HG03457 (cell line): ENCODE measurements at regions not wholly inside any gene's neighbourhood (a gene's known extent, or its start where the extent isn't known, plus 50 kb on each side); places are given as distances from the start of the nearest gene placed in this dataset.
"Not testable (repeated sequence)": the region's sequence is repeated elsewhere in the genome, so short reads cannot be mapped to it uniquely, and the experiment has no call there.

Experiments
- ATAC-seq: cut with Tn5 transposase; IDR thresholded peaks from one replicate; pipeline ENCODE4 v1.9.1; 2021; ENCODE audit warnings: moderate number of reproducible peaks; ENCODE audit not compliant: unreplicated experiment

DNA sequence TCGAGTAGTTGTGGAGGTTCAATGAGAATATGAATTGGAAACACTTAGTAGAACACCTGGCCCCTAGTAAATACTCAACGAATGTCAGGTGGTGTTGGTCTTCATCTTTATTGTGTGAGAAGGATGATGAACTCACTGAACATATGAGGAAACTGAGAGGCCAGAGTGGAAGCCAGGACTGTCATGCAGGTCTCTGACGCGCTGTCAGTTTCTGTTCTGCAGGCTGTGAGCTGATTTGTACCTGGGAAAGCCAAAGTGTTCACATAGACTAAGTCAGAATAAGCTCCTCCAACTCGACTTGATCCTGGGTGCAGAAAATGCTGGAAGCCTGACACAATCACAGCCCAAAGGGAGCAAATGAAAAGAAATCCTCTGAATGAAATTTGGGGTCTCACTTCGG lies 222.2 kb downstream of the LY86 start:
- no peak for ATAC-seq

DNA sequence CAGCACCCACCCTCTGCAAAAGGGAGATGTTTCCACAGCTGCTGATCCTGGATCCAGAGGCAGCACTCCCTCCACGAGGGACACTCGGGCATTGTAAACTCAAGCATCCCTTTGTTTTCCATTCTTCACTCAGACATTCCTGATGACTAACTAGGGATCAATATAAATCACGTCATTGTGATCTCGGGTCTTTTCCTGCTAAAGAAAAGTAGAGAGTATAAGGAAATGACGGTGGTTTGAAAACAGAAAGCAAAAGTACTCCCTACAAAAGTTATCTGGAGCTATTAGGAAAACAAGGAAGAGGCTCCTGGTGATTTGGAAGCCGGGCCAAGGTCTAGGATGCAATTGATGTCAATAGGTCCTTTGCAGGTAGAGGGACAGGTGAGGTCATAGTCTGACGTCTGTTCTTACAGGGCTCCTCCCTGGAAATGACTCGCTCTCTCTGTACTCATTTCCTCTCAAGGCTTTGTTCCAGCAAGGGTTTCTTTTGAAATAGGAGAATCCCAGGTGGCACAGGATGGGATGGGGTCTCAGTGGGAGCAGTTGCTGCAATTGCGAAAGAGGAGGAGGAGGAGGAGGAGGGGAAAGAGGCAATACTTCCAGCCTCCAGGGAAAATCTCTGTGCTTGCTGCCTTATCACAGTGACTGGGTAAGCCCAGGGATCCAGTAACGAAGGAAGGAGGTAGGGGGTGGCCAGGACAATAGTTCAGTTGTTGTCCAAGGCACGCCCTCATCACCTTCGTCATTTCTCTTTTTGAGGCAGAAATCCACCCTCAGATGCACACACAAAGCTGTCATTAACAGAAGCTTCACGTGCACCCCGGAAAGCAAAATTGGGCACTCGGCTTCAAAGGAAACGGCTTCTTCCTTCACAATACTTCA lies 222.8 kb downstream of the LY86 start:
- no peak for ATAC-seq

DNA sequence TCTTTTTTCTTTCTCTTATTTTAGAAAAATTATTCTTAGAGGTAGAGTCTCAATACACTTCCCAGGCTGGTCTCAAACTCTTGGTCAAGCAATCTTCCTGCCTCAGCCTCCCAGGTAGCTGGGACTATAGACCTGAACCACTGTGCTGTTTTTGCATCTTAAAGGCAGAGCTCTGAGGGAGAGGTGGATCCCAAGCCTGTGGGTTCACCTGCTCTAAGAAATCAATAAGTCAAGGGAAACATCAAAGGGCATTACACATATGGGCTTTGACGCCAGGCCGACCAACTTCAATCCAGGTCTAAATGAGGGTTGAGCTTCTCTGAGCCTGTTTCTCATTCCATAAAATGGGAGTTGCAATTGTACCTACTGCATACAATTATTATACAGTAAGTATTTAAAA lies 223.9 kb downstream of the LY86 start:
- no peak for ATAC-seq

DNA sequence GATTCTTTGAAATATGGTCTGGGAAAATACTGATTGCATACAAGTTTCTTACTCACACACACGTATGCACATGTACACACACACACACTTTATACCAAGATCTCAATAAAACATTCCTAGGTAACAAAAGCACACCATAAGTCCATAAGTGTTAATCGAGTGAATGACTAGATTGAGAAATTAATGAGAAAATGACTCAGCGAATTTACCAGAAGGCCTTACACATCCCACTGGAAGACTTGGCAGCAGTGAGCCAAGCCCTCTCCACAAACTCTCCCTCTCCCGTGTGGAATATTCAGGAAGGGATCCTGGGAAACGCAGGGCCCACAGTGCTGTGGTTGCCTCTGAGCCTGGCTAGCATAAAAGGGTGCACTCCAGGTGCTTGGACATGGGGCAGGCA lies 227.2 kb downstream of the LY86 start:
- no peak for ATAC-seq

DNA sequence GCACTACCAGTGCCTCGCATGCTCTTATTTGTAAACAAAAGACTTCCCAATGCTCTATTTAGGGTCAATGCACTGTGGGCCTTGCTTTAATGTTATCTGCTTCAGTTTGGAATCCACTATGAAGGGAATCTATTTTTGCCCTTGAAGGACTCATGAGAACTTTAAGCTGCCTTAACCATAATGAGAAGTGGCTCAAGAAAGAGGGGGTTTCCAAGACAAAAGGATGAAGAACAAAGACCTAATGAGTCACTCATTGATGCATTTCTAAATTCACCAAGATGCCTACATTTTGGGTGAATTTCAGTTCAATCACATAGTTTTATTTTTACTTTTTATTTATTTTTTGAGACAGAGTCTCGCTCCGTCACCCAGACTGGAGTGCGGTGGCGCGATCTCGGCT lies 228.2 kb downstream of the LY86 start:
- no peak for ATAC-seq

- ATAC-seq = no peak
Observed at GRCh38 chr6:6818078-6818639, 229.6 kb downstream of the LY86 start.

GRCh38 chr6:6820641-6821238 lies 232.2 kb downstream of the LY86 start:
- no peak for ATAC-seq

DNA sequence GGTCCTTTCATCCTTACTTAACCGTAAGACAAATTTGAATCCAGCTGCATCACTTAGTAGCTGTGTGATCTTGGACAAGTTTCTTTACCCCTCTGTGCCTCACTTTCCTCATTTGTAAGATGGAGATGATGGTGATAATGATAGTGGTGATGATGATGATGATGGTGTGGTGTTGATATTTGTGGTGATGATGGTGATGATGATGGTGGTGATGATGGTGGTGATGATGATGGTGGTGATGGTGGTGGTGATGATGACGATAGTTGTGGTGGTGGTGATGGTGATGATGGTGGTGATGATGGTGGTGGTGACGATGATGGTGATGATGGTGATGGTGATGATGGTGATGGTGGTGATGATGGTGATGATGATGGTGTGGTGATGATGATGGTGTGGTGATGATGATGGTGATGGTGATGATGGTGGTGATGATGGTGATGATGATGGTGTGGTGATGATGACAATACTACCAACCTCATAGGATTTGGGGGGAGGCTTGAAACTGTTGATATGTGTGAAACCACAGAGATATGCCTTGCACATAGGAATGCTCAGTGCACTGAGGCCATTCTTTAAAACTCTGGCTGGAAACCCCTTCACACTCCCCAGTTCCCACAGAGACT lies 233.2 kb downstream of the LY86 start:
- no peak for ATAC-seq

GRCh38 chr6:6823030-6823429 lies 234.5 kb downstream of the LY86 start:
- ATAC-seq = no peak

DNA sequence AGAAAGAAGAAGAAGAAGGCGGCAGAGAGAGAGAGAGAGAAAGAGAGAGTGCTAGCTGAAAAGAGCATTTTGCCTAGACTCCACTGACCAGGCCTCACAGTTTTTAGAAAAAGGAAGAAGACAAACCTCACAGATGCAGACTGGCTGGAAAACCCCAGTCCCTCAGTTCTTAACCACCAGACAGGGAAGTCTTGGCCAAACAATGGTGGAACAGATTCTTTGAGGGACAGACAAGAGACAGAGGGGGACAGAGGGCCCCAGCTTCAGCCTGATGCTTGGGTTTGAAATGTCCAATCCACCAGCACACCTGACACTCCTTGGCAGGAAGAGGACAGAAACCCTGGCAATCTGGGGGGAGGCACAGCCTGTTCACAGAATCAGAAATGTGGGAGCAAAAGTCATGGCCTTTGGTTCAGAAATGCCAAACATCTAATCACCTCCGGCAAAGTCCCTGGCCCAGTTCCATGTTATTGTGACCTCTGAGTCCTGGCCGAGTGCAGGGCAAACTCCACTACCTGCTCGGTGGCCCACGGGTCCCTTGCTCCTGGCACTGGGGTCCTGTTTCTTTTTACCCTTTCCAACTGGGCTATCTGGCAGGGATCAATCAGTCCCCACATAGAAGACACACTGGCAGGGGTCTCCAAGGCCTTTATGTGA lies 235.2 kb downstream of the LY86 start:
- ATAC-seq = no peak

GRCh38 chr6:6824381-6824780 lies 235.9 kb downstream of the LY86 start:
- ATAC-seq = no peak

GRCh38 chr6:6825193-6825784 lies 236.8 kb downstream of the LY86 start:
- no peak for ATAC-seq

DNA sequence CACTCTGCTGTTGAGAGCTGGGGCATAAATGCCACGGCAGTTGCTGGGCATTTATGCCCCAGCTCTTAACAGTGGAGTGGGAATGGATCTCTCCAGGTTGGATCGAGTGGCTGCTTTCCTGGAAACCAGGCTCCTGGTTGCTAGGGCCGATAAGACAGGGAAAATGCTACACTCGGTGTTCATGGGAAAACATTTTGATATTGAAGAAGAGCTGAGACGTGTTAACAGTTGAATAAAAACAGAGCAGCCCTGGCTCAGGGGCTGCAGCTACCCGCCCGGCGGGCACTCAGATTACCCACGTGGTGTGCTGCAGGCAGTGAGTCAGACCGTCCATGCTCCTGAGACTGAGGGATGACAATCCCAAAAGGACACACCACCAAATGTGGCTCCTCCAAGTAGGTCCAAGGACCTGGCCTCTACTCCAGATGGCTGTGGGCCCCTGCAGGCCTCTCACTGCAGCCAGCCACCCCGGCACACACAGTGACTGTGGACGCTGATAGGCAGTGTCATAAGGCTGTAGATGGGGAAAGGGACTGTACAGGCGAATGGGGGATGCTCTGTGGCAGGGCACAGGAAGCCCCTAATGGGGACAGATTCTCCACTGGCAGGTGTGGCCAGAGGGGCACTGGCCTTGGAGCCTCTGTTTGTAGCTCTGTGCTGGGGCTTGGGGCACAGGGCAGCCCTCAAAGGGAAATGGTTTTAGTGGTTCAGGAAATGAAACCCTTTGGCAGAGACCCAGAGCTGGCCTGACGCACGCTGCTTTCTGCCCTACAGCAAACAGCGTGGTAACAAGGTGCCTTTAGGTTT lies 237.8 kb downstream of the LY86 start:
- peak; percentile 73 for ATAC-seq

- no peak for ATAC-seq
Observed at GRCh38 chr6:6826961-6827360, 238.4 kb downstream of the LY86 start.

GRCh38 chr6:6829872-6830685 lies 241.6 kb downstream of the LY86 start:
- ATAC-seq = no peak

- ATAC-seq = not testable (repeated sequence)
Observed at GRCh38 chr6:6830686-6831063, 242.2 kb downstream of the LY86 start.

GRCh38 chr6:6832439-6832838 lies 243.9 kb downstream of the LY86 start:
- no peak for ATAC-seq

- no peak for ATAC-seq
Observed at GRCh38 chr6:6834356-6835222, 246.1 kb downstream of the LY86 start.

DNA sequence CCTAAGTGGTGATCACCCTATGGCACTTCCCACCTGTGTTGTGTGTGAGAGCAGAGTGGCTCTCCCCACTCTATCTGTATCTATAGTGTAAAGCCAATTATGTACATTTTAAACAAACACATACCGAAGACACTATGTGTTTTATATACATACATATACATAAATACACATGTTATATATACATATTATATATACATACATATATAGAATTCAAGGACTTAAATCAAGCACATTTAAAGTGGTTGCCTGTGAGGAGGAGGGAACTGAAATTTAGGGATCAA lies 246.6 kb downstream of the LY86 start:
- no peak for ATAC-seq
